ENCODE measurements at regions not wholly inside any gene's neighbourhood (a gene's known extent, or its start where the extent isn't known, plus 50 kb on each side); places are given as distances from the start of the nearest gene placed in this dataset.
"Not testable (repeated sequence)": the region's sequence is repeated elsewhere in the genome, so short reads cannot be mapped to it uniquely, and the experiment has no call there.

GRCh38 chr15:75119312-75119711 is 82.4 kb upstream of the C15orf39 start:
- not testable (repeated sequence) for TF ChIP-seq POLR2AphosphoS5 (IDR thresholded peaks at IDR 0.05); POLR2A (IDR thresholded peaks at IDR 0.05; ENCODE audit: low read depth); CTCF (IDR thresholded peaks at IDR 0.05); EP300 (IDR thresholded peaks at IDR 0.05)
